ENCODE measurements at regions not wholly inside any gene's neighbourhood (a gene's known extent, or its start where the extent isn't known, plus 50 kb on each side); places are given as distances from the start of the nearest gene placed in this dataset.

DNA sequence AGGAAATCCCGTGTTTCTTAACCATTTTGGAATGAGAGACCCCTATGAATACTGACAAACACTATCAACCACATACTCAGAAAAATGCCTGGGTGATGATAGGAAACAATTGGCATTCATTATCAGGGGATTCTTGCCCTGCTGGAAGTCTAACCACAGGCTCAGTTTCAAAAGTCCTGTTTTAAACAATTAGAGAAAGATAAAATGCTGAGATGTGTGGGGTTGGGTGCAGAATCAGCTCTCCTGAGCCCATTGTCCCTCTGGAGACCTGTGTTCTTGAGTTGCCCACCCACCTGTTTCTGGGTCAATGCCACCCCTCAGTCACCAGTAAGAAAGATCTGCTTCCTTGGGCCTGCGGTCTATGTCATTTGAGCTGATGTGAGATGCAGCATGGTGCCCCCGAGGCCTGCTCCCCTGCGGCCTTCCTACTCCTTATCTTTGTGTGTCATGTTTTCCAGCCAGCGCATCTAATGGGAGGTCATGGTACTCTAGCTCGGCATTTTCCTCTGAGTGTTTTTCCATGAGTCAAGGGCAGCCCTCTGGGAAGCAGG, 130.3 kb upstream of the PLXNA2 start:
- peak; percentile 85 for DNase-seq (ENCODE audit: low read depth)
- TF ChIP-seq, protein P1, sequence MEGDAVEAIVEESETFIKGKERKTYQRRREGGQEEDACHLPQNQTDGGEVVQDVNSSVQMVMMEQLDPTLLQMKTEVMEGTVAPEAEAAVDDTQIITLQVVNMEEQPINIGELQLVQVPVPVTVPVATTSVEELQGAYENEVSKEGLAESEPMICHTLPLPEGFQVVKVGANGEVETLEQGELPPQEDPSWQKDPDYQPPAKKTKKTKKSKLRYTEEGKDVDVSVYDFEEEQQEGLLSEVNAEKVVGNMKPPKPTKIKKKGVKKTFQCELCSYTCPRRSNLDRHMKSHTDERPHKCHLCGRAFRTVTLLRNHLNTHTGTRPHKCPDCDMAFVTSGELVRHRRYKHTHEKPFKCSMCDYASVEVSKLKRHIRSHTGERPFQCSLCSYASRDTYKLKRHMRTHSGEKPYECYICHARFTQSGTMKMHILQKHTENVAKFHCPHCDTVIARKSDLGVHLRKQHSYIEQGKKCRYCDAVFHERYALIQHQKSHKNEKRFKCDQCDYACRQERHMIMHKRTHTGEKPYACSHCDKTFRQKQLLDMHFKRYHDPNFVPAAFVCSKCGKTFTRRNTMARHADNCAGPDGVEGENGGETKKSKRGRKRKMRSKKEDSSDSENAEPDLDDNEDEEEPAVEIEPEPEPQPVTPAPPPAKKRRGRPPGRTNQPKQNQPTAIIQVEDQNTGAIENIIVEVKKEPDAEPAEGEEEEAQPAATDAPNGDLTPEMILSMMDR (IDR thresholded peaks at IDR 0.05; ENCODE audit: low read depth, low read length, missing control alignments): no peak
- no peak overlapping the region for H3K4me3 ChIP-seq (ENCODE audit: low read depth, low read length)
- in situ Hi-C loops (cut with HindIII; ENCODE audit: low sequenced_read_pairs): no loop called here

DNA sequence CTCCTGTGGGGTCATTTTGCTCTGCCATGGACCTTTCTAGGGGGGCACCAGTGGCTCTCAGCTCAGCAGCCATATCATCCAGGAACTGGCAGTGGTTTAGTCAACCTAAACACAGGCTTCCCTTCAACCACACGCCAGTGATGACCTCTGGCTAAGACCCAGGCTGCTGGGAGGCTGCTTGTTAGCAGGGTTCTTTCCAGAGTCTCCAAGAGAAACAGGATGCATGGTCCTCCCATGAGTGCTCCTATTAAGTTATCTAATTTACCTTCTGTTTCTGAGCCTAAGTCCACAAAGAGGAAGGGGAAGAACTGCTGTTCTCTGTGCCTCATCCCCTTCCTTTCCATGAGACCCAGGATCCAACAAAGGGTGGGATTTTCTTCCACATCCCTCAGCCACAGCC, 137.3 kb upstream of the PLXNA2 start:
- in situ Hi-C loops (cut with HindIII; ENCODE audit: low sequenced_read_pairs): no loop called here
- H3K4me3 ChIP-seq (ENCODE audit: low read depth, low read length): no peak overlapping the region
- no peak for DNase-seq (ENCODE audit: low read depth)
- TF ChIP-seq, protein P1 (IDR thresholded peaks at IDR 0.05; ENCODE audit: low read depth, low read length, missing control alignments): no peak

DNA sequence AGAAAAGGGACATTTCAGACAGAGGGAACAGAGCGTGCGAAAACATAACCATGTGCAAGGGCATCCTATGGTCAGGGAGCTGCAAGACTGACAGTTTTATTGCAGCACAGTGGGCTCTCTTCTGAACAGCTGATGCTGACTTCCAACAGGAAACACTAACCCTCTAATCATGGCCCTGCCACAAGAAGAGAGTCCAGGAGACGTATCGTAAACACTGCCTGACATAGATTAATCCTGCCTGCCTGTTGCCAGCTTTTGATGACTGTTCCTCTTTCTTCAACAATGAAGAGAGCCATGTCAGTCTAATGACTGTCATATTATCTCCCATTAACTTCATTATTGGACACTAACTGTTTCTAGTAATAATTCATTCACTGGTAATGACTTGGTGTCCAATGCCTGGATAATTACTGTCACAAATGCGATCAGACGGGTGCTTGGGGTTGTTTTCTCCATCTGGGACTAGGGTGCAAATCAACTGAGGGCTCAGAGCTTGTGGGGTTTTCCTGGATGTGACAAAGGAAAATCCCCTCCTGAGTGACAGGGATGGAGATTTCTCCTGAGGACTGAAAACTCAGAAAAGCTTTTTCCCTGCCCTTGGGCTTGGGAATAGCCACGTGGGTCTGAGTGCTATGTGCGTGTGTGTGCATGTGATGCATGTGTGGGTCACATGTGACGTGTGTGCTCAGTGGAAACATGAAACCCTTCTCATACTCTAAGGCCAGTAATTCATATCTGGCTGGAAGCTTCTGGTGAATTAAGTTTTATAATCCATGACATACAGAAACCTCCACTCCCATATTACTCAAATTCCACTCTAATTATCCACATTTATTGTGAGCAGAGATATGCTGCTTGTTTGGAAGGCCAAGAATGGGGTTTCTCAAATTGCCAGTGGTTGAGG, 144.0 kb upstream of the PLXNA2 start:
- no peak for DNase-seq (ENCODE audit: low read depth)
- in situ Hi-C loops (cut with HindIII; ENCODE audit: low sequenced_read_pairs): no loop called here

DNA sequence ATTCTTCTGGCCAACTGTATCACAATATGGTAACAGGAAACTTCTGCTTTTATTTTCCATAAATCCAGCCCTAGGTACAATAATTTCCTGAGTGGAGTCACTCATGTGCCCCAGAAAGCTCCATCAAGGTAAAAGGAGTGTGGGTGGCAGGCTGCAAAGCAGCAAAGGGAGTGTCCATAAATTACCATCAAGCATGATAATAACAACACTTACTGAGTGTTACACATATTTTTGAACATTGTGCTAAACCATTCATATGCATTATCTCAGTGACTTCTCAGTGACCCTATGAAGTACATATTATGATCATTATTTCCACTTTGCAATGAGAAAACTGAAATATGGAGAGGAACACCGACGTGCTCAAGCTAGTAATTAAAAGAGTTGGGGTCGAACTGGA, 149.2 kb upstream of the PLXNA2 start:
- TF ChIP-seq, protein P1 (IDR thresholded peaks at IDR 0.05; ENCODE audit: low read depth, low read length, missing control alignments): no peak
- H3K4me3 ChIP-seq (ENCODE audit: low read depth, low read length): no peak overlapping the region
- no peak for DNase-seq (ENCODE audit: low read depth)
- in situ Hi-C loops (cut with HindIII; ENCODE audit: low sequenced_read_pairs): no loop called here

More for the DNA sequence above, 144.0 kb upstream of the PLXNA2 start:
- no peak overlapping the region for H3K4me3 ChIP-seq (ENCODE audit: low read depth, low read length)
- TF ChIP-seq, protein P1 (IDR thresholded peaks at IDR 0.05; ENCODE audit: low read depth, low read length, missing control alignments): no peak

DNA sequence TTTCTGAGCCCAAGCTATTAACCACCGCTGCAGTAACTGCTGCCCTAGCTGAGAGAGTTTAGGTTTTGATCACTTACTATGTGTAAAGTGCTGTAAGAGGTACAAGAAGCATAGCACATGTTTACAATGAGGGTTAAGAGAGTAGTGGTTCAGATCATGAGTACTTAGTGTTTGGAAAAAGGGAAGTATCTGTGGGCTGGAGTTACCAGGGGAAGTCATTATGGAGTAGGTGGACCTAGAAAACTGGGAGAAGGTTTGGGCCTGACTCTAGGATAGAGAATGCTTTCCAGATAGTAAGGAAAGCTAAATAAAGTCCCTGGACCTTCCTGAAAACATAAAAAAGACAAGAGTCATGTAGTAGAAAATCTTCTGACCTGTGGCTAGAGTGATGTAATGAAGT, 149.6 kb upstream of the PLXNA2 start:
- no peak for DNase-seq (ENCODE audit: low read depth)
- in situ Hi-C loops (cut with HindIII; ENCODE audit: low sequenced_read_pairs): no loop called here
- TF ChIP-seq, protein P1 (IDR thresholded peaks at IDR 0.05; ENCODE audit: low read depth, low read length, missing control alignments): no peak
- no peak overlapping the region for H3K4me3 ChIP-seq (ENCODE audit: low read depth, low read length)

DNA sequence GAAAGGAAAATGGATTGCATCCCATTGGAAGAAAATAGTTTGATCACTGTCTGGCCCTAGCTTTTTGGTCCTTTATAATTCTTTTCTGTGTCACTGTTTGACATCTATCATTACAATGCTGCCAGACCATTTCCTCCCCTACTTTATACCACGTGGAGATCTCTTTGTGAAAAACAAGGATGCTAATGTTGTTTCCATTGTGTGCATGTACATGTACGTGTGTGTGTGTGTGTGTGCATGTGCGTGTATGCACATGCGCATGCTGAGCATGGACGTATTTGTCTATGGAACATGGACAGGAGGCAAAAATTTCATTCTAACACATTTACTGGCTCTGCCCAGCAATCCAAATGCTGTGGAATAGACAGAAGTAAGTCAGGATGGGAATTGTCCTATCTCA, 153.1 kb upstream of the PLXNA2 start:
- in situ Hi-C loops (cut with HindIII; ENCODE audit: low sequenced_read_pairs): no loop called here
- no peak overlapping the region for H3K4me3 ChIP-seq (ENCODE audit: low read depth, low read length)
- no peak for DNase-seq (ENCODE audit: low read depth)
- TF ChIP-seq, protein P1 (IDR thresholded peaks at IDR 0.05; ENCODE audit: low read depth, low read length, missing control alignments): no peak

All from astrocyte of the cerebellum (primary cell).